Liver (tissue), 8 donors: ENCODE measurements at regions not wholly inside any gene's neighbourhood (a gene's known extent, or its start where the extent isn't known, plus 50 kb on each side); places are given as distances from the start of the nearest gene placed in this dataset.
"Not testable (repeated sequence)": the region's sequence is repeated elsewhere in the genome, so short reads cannot be mapped to it uniquely, and the experiment has no call there.

Source experiments
- DNase-seq: peaks from one replicate; pipeline ENCODE4 v3.0.0-alpha.2; 2017; ENCODE audit warnings: low spot score
- H3K27ac ChIP-seq, 2 donors: one replicate each; pipeline ENCODE4 v1.7.0; 2013; ENCODE audit warnings: inconsistent platforms in 2 of 2, low read length in 2 of 2, control low read depth in 1 of 2, low read depth in 1 of 2, mild to moderate bottlenecking in 1 of 2
- H3K27me3 ChIP-seq, 4 donors: one replicate each; pipeline versions ENCODE4 v1.6.1 to v1.7.0; 2013; ENCODE audit warnings: low read length in 3 of 4, inconsistent platforms in 1 of 4, mild to moderate bottlenecking in 1 of 4, moderate library complexity in 1 of 4; ENCODE audit not compliant: control insufficient read depth in 4 of 4, insufficient read depth in 4 of 4
- H3K36me3 ChIP-seq, 4 donors: one replicate each; pipeline versions ENCODE4 v1.6.1 to v1.7.0; 2013; ENCODE audit warnings: low read length in 3 of 4, mild to moderate bottlenecking in 3 of 4, low read depth in 1 of 4, moderate library complexity in 1 of 4; ENCODE audit not compliant: control insufficient read depth in 4 of 4, insufficient read depth in 3 of 4
- H3K4me1 ChIP-seq, 4 donors: one replicate each; pipeline versions ENCODE4 v1.6.1 to v1.7.0; 2013; ENCODE audit warnings: low read length in 3 of 4, mild to moderate bottlenecking in 3 of 4, moderate library complexity in 1 of 4; ENCODE audit not compliant: control insufficient read depth in 4 of 4, insufficient read depth in 4 of 4
- H3K4me3 ChIP-seq, 3 donors: one replicate each; pipeline versions ENCODE4 v1.6.1 to v1.7.0; 2013; ENCODE audit warnings: low read length in 3 of 3, control low read depth in 1 of 3, low read depth in 1 of 3, mild to moderate bottlenecking in 1 of 3
- H3K9ac ChIP-seq, 2 donors: one replicate each; pipeline ENCODE4 v1.7.0; 2013; ENCODE audit warnings: low read length in 2 of 2, mild to moderate bottlenecking in 2 of 2, moderate library complexity in 2 of 2, control low read depth in 1 of 2, low read depth in 1 of 2
- H3K9me3 ChIP-seq, 4 donors: one replicate each; pipeline versions ENCODE4 v1.6.1 to v1.7.0; 2013; ENCODE audit warnings: low read length in 3 of 4; ENCODE audit not compliant: control insufficient read depth in 4 of 4
- ATF3 ChIP-seq: IDR thresholded peaks from 2 replicates; pipeline ENCODE4 v1.6.1; 2016; ENCODE audit warnings: antibody characterized with exemption
- EGR1 ChIP-seq, 2 donors: IDR thresholded peaks; 2 replicates each; pipeline ENCODE4 v1.6.1; 2016 to 2018; ENCODE audit warnings: antibody characterized with exemption in 2 of 2, low read depth in 2 of 2
- FOXA1 ChIP-seq: IDR thresholded peaks from 2 replicates; pipeline ENCODE4 v1.6.1; 2016; ENCODE audit warnings: antibody characterized with exemption
- FOXA2 ChIP-seq: IDR thresholded peaks from 2 replicates; pipeline ENCODE4 v1.6.1; 2016; ENCODE audit warnings: antibody characterized with exemption
- GABPA ChIP-seq, 2 donors: IDR thresholded peaks in 1 of 2; conservative IDR thresholded peaks in 1 of 2; 2 replicates each; pipeline ENCODE4 v1.6.1; 2016; ENCODE audit warnings: antibody characterized with exemption in 2 of 2, mild to moderate bottlenecking in 1 of 2, moderate library complexity in 1 of 2
- HNF4A ChIP-seq, 2 donors: conservative IDR thresholded peaks; 2 replicates each; pipeline ENCODE4 v1.6.1; 2016; ENCODE audit warnings: antibody characterized with exemption in 2 of 2, mild to moderate bottlenecking in 2 of 2
- HNF4G ChIP-seq: IDR thresholded peaks from 2 replicates; pipeline ENCODE4 v1.6.1; 2016; ENCODE audit warnings: antibody characterized with exemption
- JUND ChIP-seq, 2 donors: IDR thresholded peaks; 2 replicates each; pipeline ENCODE4 v1.6.1; 2016; ENCODE audit warnings: antibody characterized with exemption in 2 of 2
- NR2F2 ChIP-seq: IDR thresholded peaks from 2 replicates; pipeline ENCODE4 v1.6.1; 2016; ENCODE audit warnings: antibody characterized with exemption
- RAD21 ChIP-seq, 2 donors: IDR thresholded peaks; 2 replicates each; pipeline ENCODE4 v1.6.1; 2016; ENCODE audit warnings: antibody characterized with exemption in 2 of 2, mild to moderate bottlenecking in 2 of 2
- REST ChIP-seq: IDR thresholded peaks from 2 replicates; pipeline ENCODE4 v1.6.1; 2016; ENCODE audit warnings: antibody characterized with exemption, mild to moderate bottlenecking
- RXRA ChIP-seq, 2 donors: IDR thresholded peaks; 2 replicates each; pipeline ENCODE4 v1.6.1; 2017 to 2018; ENCODE audit warnings: antibody characterized with exemption in 2 of 2, mild to moderate bottlenecking in 1 of 2
- SP1 ChIP-seq: IDR thresholded peaks from 2 replicates; pipeline ENCODE4 v1.6.1; 2018; ENCODE audit warnings: antibody characterized with exemption, mild to moderate bottlenecking
- TAF1 ChIP-seq: conservative IDR thresholded peaks from 2 replicates; pipeline ENCODE4 v1.6.1; 2016; ENCODE audit warnings: antibody characterized with exemption, mild to moderate bottlenecking
- YY1 ChIP-seq: IDR thresholded peaks from 2 replicates; pipeline ENCODE4 v1.6.1; 2016; ENCODE audit warnings: antibody characterized with exemption, mild to moderate bottlenecking
- ZBTB33 ChIP-seq: IDR thresholded peaks from 2 replicates; pipeline ENCODE4 v1.6.1; 2016; ENCODE audit warnings: antibody characterized with exemption
- WGBS: extraction: QIAGEN DNeasy Blood & Tissue Kit; methylation state at CpG from one replicate; pipeline ENCODE4 v1.1.7; 2013; 5-methylcytosine and 5-hydroxymethylcytosine counted together
- TF ChIP-seq, protein P1 (sequence below): IDR thresholded peaks from 2 replicates; pipeline ENCODE4 v1.6.1; 2016; ENCODE audit warnings: antibody characterized with exemption
- TF ChIP-seq, protein P2 (sequence below): fragments of 150-350 bp; IDR thresholded peaks from 2 replicates; pipeline ENCODE4 v1.5.1; 2017; ENCODE audit warnings: improper control_type of control experiment, low read depth, low read length; ENCODE audit not compliant: missing input control
- donor health status: healthy.
- donor health status: healthy.
- donor health status: healthy.
- donor health status: healthy.
- donor health status: healthy.

DNA sequence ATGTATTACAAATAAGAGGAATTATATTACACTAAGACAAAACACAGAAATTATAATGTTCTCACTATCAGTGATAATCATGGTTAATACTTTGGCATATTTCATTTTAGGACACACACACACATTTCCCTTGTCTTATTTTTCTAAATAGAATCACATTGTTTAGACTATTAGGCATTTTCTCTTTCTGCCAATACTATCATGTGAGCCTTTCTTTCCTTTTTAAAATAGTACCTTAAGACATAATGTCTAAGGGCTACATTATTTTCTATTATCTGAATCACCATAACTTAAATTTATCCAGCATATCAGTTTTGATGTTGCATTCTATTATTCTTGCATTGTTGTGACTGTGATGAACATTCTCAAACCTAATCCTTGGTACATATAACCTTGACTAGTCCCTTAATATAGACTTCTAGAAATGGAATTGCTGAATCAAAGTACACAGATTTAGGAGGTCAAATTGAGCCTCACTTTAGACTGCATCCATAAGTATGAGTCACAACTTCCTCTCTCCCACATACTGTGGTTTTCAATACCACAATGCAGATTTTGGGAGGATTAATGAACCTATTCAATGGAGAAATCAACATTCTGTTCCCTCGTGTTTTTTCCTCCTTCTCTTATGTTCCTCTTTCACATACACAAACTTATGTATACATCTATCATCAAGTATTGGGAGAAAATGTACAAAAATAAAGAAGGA lies 212.6 kb downstream of the MOXD1 start:
- TF ChIP-seq FOXA2 = no peak
- TF ChIP-seq SP1 = no peak
- TF ChIP-seq ZBTB33 = no peak
- no peak for TF ChIP-seq FOXA1
- TF ChIP-seq YY1 = no peak
- no peak for TF ChIP-seq JUND (IDR thresholded peaks at IDR 0.05)
- TF ChIP-seq EGR1 (IDR thresholded peaks at IDR 0.05; ENCODE audit: low read depth in 2 of 2) = no peak
- no peak for TF ChIP-seq RAD21 (IDR thresholded peaks at IDR 0.05)
- TF ChIP-seq, protein P1, sequence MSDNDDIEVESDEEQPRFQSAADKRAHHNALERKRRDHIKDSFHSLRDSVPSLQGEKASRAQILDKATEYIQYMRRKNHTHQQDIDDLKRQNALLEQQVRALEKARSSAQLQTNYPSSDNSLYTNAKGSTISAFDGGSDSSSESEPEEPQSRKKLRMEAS = no peak
- no peak for TF ChIP-seq RXRA (IDR thresholded peaks at IDR 0.05)
- no peak for TF ChIP-seq HNF4A (conservative IDR thresholded peaks at IDR 0.05)
- H3K27ac ChIP-seq = no peak overlapping the region

DNA sequence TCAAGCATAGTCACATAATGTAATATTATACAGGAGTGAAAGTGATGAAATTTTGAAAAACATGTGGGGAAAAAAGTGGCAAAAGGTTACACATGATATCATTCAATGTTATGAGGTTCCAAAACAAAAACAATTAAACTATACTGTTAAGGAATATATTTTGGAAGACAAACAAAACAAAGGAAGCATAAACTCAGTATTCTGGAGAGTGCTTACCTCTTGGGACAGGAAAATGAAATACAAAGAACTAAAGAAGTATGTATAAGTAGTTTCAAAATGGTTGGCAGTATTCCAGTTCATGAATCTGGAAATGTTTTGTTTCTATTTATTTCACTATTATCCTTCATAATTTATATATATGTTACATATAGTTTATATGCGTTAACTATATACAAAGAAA lies 213.5 kb downstream of the MOXD1 start:
- H3K9me3 ChIP-seq = no peaks in the 10 kb centered on the region
- no peaks in the 10 kb centered on the region for H3K36me3 ChIP-seq
- no peaks in the 10 kb centered on the region for H3K4me1 ChIP-seq
- no peaks in the 10 kb centered on the region for H3K27me3 ChIP-seq
- no peak overlapping the region for H3K27ac ChIP-seq
- no peak for DNase-seq
- WGBS = 97% methylated on average over 1 of the region's 1 CpG
- no peak overlapping the region for H3K4me3 ChIP-seq
- no peak for TF ChIP-seq TAF1
- TF ChIP-seq YY1 = no peak
- TF ChIP-seq FOXA2 = no peak
- no peak for TF ChIP-seq REST
- TF ChIP-seq ATF3 = no peak
- TF ChIP-seq FOXA1 = no peak
- no peak for TF ChIP-seq SP1
- TF ChIP-seq, protein P1 = no peak
- no peak for TF ChIP-seq RXRA (IDR thresholded peaks at IDR 0.05)
- TF ChIP-seq ZBTB33 = no peak
- TF ChIP-seq JUND (IDR thresholded peaks at IDR 0.05) = no peak
- no peak for TF ChIP-seq NR2F2
- TF ChIP-seq RAD21 (IDR thresholded peaks at IDR 0.05) = no peak
- no peak for TF ChIP-seq HNF4G
- TF ChIP-seq HNF4A (conservative IDR thresholded peaks at IDR 0.05) = no peak
- TF ChIP-seq GABPA (IDR thresholded peaks at IDR 0.05 in 1 of 2, conservative IDR thresholded peaks at IDR 0.05 in 1 of 2) = no peak
- no peak for TF ChIP-seq EGR1 (IDR thresholded peaks at IDR 0.05; ENCODE audit: low read depth in 2 of 2)
- TF ChIP-seq, protein P2, sequence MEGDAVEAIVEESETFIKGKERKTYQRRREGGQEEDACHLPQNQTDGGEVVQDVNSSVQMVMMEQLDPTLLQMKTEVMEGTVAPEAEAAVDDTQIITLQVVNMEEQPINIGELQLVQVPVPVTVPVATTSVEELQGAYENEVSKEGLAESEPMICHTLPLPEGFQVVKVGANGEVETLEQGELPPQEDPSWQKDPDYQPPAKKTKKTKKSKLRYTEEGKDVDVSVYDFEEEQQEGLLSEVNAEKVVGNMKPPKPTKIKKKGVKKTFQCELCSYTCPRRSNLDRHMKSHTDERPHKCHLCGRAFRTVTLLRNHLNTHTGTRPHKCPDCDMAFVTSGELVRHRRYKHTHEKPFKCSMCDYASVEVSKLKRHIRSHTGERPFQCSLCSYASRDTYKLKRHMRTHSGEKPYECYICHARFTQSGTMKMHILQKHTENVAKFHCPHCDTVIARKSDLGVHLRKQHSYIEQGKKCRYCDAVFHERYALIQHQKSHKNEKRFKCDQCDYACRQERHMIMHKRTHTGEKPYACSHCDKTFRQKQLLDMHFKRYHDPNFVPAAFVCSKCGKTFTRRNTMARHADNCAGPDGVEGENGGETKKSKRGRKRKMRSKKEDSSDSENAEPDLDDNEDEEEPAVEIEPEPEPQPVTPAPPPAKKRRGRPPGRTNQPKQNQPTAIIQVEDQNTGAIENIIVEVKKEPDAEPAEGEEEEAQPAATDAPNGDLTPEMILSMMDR = no peak
- H3K9ac ChIP-seq = no peak overlapping the region

More for the DNA sequence above, 212.6 kb downstream of the MOXD1 start:
- Histone ChIP-seq H3K4me3 (no peak overlapping the region), H3K36me3 (no peaks in the 10 kb centered on the region), H3K27me3 (no peaks in the 10 kb centered on the region), H3K4me1 (peaks cover 0 to 1% (median 0%) of the 10 kb centered on the region in 4 donors), H3K9ac (no peak overlapping the region), H3K9me3 (no peaks in the 10 kb centered on the region)
- 62% methylated on average over 1 of the region's 1 CpG for WGBS
- no peak for DNase-seq

- not testable (repeated sequence) for H3K9ac ChIP-seq, DNase-seq, H3K4me1 ChIP-seq, H3K27me3 ChIP-seq, H3K27ac ChIP-seq, H3K9me3 ChIP-seq, H3K36me3 ChIP-seq, H3K4me3 ChIP-seq
- WGBS = 43% methylated on average over 1 of the region's 1 CpG
Measured at GRCh38 chr6:132184966-132185365, 216.3 kb downstream of the MOXD1 start.
